ENCODE measurements at regions not wholly inside any gene's neighbourhood (a gene's known extent, or its start where the extent isn't known, plus 50 kb on each side); places are given as distances from the start of the nearest gene placed in this dataset.
A peak's percentile ranks its signal among the peaks of the same experiment; 100 is the strongest.
"Not testable (repeated sequence)": the region's sequence is repeated elsewhere in the genome, so short reads cannot be mapped to it uniquely, and the experiment has no call there.

GRCh38 chr3:144023543-144023942 is 51.9 kb downstream of the DIPK2A start:
- DNase-seq, result not testable (repeated sequence)

GRCh38 chr3:144028798-144029411 is 57.3 kb downstream of the DIPK2A start:
- no peak for DNase-seq

- DNase-seq, result no peak
Observed at GRCh38 chr3:144029769-144030168, 58.1 kb downstream of the DIPK2A start.

GRCh38 chr3:144031938-144032337 is 60.3 kb downstream of the DIPK2A start:
- DNase-seq, result no peak

- DNase-seq, result no peak
Observed at GRCh38 chr3:144032531-144033239, 61.1 kb downstream of the DIPK2A start.

GRCh38 chr3:144033240-144033589 is 61.6 kb downstream of the DIPK2A start:
- no peak for DNase-seq

- DNase-seq, result no peak
Observed at GRCh38 chr3:144033863-144034262, 62.2 kb downstream of the DIPK2A start.

- DNase-seq, result no peak
Observed at GRCh38 chr3:144034715-144035290, 63.2 kb downstream of the DIPK2A start.

- no peak for DNase-seq
Observed at GRCh38 chr3:144036498-144036897, 64.9 kb downstream of the DIPK2A start.

- DNase-seq, result no peak
Observed at GRCh38 chr3:144039661-144040060, 68.0 kb downstream of the DIPK2A start.

GRCh38 chr3:144041960-144042556 is 70.4 kb downstream of the DIPK2A start:
- DNase-seq, result no peak

- DNase-seq, result no peak
Observed at GRCh38 chr3:144045766-144046165, 74.1 kb downstream of the DIPK2A start.

GRCh38 chr3:144049374-144049773 is 77.8 kb downstream of the DIPK2A start:
- no peak for DNase-seq

GRCh38 chr3:144051211-144051610 is 79.6 kb downstream of the DIPK2A start:
- DNase-seq, result no peak

- no peak for DNase-seq
Observed at GRCh38 chr3:144052275-144052674, 80.7 kb downstream of the DIPK2A start.

GRCh38 chr3:144053121-144053520 is 81.5 kb downstream of the DIPK2A start:
- no peak for DNase-seq

GRCh38 chr3:144054766-144055165 is 83.1 kb downstream of the DIPK2A start:
- no peak for DNase-seq

- peak; percentile 4 to 39 for DNase-seq
Observed at GRCh38 chr3:144055604-144056003, 84.0 kb downstream of the DIPK2A start.

GRCh38 chr3:144058713-144059112 is 87.1 kb downstream of the DIPK2A start:
- no peak for DNase-seq

- DNase-seq, result no peak
Observed at GRCh38 chr3:144059481-144059880, 87.9 kb downstream of the DIPK2A start.

GRCh38 chr3:144060881-144061280 is 89.3 kb downstream of the DIPK2A start:
- DNase-seq, result no peak

- DNase-seq, result no peak
Observed at GRCh38 chr3:144063306-144063705, 91.7 kb downstream of the DIPK2A start.

- DNase-seq, result no peak
Observed at GRCh38 chr3:144067059-144067458, 95.4 kb downstream of the DIPK2A start.

GRCh38 chr3:144073698-144074097 is 102.1 kb downstream of the DIPK2A start:
- DNase-seq, result no peak

Measured in SW 1271 (cell line).